HG03135 (cell line): ENCODE measurements at regions not wholly inside any gene's neighbourhood (a gene's known extent, or its start where the extent isn't known, plus 50 kb on each side); places are given as distances from the start of the nearest gene placed in this dataset.
"Not testable (repeated sequence)": the region's sequence is repeated elsewhere in the genome, so short reads cannot be mapped to it uniquely, and the experiment has no call there.

ENCODE experiments used
- ATAC-seq: cut with Tn5 transposase; IDR thresholded peaks from one replicate; pipeline ENCODE4 v1.9.1; 2021; ENCODE audit warnings: mild to moderate bottlenecking, moderate library complexity; ENCODE audit not compliant: unreplicated experiment

DNA sequence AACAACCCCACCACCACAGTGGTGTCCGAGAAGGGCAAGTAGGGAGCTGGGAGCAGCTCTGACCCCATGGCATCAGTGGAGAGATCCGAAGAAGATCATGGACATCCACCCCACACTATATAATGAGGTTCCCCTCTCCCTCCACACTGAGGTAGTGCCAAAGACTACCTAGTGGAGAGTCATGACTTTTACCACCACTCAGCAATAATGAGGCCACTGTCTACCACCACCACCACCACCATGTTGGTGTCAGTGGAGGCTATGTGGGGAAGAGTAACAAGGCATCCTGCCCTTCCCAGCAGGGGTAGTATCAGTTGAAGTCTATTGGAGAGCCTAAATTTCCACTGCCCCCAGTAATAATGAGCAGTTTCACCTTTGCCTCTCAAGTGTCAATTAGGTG, 321.7 kb upstream of the ZC3H15 start:
- no peak for ATAC-seq

DNA sequence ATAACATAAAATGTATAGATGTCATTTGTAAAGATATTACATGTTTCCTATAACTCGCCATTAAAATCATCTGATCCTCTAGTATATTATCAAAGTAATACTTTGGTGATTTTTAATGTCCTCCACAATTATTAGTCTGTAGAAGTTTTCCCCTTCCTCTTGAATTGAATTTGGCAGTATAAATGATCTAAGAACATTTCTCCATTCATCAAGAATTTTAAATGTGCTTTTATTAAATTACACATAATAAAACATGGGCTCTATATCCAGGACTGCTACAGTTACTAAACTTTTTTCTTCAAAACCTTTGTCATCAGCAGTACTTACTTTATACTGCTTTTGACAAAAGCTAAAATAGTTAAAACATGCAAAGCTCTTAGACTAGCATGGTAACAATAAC, 315.4 kb upstream of the ZC3H15 start:
- ATAC-seq, result no peak

DNA sequence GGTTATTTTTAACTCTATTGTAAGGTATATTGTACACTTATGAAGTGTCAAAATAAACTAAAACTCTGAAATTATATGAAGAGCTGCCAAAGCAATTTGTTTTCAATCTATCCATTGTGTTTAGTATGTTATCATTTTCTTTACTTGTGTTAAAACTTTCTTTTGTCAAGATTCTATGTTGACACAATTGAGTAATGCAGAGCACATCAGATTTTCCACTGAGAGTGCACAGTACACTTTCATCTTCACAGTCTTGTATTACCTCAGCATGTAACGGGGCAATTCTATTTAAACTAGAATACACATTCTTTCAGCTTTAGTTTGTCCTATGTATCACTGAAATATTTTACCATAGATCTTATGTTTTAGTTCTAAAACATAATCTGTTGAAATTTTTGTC, 304.4 kb upstream of the ZC3H15 start:
- no peak for ATAC-seq

DNA sequence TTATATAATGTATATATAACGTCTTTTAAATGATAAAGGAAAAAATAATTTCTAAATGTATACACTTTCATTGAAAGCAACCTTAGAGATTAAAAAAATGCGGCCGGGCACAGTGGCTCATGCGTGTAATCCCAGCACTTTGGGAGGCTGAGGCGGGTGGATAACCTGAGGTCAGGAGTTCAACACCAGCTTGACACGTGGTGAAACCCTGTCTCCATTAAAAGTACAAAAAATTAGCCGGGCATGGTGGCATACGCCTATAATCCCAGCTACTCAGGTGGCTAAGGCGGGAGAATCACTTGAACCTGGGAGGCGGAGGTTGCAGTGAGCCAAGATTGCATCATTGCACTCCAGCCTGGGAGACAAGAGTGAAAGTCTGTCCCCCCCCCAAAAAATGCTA, 303.7 kb upstream of the ZC3H15 start:
- ATAC-seq, result not testable (repeated sequence)

DNA sequence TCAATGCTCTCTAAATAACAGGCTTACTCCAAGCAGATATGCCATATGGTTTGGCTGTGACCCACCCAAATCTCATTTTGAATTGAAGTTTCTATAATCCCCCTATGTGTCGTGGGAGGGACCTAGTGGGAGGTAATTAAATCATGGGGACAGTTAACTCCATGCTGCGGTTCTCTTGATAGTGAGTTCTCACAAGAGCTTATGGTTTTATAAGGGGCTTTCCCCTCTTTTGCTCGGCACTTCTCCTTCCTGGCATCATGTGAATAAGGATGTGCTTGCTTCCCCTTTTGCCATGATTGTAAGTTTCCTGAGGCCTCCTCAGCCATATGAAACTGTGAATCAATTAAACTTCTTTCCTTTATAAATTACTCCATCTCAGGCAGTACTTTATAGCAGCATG, 302.7 kb upstream of the ZC3H15 start:
- ATAC-seq, result no peak

DNA sequence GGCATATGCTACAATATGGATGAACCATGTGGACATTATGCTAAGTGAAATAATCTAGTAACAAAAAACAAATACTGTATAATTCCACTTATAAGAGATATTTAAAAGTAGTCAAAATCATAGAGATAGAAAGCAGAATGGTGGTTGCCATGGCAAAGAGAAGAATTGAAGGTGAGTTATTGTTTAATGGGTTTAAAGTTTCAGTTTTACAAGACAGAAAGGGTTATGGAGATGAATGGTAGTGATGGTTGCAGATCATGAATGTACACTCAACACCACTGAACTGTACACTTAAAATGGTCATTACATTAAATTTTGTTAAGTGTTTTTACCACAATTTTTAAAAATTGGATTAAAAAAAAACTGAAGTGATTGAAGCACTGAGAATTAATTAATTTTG, 298.2 kb upstream of the ZC3H15 start:
- no peak for ATAC-seq

DNA sequence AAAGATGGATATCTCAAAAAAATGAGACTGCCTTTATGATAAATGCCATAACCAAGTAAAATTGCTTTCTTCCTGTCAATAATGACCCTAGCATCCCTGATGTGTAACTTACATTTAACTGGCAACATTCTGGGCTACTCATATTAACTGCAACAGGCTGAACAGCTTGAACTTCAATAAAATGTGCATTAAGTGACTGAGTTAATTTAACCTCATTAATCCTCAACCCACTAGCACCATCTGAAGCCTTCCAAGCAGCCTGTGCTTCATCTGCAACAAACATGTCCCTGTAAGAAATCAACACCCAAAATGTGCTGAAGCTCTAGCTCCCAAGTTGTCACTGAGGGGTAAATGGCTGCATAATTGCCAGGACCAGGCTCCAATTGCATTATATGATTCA, 296.2 kb upstream of the ZC3H15 start:
- ATAC-seq, result no peak

DNA sequence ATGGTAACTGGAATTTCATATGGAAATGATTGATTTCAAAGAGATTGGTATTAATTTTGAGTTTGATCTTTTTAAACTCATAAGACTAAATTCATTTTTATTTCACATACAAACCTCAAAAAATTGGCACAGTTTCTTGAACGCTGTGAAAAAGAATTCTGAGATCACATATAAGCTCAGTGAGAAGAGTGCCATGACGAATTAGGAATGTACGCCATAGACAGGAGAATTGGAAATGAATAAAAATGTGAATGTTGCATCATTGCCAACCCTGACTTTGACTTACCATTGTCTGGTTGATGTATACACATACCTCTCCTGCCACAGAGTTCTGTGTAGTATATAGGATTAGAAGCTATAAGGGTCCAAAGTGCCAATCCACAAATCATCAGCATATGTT, 290.4 kb upstream of the ZC3H15 start:
- no peak for ATAC-seq

DNA sequence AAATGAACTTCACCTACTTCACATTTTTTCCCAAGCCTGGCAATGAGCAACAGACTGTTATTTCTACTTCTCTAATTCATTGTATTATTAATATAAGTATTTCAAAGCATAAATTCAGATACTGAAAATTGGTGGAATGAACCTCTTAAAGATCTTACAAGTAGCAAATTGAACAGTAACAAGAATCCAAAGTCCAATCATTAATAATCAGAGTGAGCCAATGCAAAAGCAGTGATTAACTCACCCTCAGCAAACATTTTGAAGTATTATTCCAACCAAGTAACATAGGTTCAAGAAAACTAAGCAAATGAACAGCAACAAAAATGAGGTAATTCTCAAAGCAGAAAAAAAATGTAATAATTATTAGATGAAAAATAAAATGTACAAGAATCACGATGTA, 288.1 kb upstream of the ZC3H15 start:
- ATAC-seq, result no peak

DNA sequence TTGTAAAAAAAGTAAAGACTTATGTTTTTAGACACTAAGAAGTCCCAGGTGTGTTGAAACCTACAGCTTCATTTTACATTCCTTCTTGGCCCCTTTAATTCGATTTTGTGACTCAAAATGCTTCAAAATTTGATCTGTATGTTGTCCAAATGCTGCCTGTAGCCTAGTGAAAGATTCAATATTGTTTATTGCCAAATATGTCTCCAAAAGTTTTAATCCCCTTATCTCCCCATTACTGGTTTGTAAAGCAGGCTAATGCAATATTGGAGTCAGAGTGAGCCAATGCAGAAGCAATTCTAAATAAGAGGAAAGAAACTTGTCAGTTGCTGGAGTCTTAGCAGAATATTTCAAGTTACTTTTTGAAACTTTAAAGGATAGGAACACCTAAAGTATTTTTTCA, 287.0 kb upstream of the ZC3H15 start:
- no peak for ATAC-seq

DNA sequence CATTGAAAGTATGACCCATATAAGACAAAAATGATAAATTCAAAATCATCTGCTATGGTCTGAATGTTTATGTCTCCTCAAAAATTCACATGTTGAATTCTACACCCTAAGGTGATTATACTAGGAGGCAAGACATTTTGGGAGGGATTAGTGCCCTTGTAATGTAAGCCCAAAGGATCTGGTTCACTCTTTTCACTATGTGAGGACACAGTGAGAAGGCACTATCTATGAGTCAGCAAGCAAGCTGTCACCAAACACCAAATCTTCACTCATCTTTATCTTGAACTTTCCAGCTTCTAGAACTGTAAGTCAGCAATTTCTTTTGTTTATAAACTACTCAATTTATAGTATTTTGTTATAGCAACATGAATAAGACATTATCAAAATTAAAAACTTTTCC, 284.7 kb upstream of the ZC3H15 start:
- ATAC-seq, result no peak

DNA sequence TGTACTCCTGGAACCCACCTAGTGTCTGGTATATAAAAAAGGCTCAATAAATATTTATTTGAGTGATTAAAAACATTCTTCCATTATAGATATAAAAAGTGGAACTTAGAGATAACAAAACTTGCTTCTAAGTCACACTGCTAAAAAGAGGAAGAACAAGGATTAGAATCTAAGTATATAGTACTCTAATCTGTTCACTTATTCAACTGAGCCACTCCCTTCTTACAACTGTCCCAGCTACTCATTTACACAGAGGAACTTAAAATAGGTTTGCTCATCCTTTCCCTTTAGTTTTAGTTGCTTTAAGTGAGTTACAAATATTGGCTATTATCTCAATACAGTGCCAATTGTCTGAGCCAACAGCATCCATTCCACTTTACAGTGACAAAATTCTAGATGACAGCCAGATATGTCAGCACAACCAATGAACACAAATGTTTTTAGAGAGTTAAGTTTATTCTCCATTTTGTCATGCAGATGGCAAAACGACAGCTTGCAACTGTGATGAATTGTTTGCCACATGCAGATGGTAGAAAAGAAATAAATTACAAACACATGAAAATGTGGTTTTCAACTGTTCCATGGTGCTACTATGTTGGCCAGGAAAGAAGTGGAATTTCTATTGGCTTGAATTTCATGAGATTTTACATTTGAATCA, 280.7 kb upstream of the ZC3H15 start:
- no peak for ATAC-seq

DNA sequence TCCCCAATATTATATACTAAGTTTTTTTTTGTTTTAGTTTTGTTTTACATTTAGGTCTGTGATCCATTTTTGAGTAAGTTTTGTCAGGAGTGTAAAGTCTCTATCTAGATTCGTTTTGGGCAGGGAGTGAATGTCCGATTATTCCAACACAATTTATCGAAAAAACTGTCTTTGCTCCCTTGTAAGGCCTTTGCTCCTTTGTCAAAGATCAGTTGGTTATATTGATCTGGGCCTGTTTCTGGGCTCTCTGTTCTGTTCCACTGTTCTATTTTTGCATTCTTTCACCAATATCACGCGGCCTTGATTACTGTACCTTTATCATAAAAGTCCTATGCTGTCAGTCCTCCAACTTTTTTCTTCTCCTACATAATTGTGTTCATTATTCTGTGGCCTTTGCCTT, 276.5 kb upstream of the ZC3H15 start:
- no peak for ATAC-seq

DNA sequence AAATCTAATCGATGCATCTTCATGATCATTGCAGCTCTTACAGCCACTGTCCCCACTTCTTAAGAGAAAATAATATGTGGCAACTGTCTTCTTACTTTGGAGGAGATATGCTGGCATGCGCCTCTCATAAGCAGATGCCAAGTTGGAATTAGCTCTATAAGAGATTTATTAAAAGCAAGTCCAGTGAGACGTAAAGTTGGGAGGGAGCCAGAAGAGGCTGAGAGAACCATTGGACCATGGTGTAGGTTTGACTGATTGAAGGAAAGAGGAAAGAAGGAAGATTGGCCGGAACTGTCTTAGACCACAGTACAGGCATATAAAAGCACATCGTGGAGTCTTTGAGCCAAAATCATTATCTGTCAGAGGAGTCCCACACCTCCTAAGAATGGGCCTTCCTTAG, 265.7 kb upstream of the ZC3H15 start:
- no peak for ATAC-seq

DNA sequence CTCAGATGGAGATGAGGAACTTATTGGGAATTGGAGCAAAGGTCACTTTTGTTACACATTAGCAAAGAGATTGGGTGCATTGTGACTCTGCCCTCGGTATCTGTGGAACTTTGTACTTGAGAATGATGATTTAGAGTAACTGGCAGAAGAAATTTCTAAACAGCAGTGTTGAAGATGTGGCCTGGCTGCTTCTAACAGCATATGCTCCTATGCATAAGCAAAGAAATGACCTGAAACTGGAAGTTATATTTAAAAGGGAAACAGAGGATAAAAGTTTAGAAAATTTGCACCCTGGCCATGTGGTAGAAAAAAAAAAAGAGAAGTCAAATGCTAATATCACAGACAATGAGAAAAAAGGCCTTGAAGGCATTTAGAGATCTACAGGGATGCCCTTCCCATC, 256.8 kb upstream of the ZC3H15 start:
- no peak for ATAC-seq

DNA sequence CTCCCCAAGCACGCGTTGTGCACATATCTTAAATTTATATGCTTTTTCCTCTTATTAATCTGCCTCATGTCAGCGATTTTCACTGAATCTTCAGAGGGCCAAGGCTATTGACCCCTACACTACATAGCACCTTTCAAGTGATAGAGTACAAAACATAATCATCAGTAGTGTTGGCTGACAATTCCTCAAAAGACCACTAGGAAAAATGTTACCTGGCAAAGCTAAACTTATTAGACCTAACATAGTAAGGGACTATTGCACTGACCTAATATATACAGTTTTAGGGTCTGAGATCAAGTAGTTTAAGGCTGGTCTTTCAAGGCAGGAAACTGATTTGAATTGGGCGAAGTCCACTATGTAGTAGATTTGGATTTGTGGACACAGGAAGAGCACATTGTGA, 244.2 kb upstream of the ZC3H15 start:
- ATAC-seq, result no peak

DNA sequence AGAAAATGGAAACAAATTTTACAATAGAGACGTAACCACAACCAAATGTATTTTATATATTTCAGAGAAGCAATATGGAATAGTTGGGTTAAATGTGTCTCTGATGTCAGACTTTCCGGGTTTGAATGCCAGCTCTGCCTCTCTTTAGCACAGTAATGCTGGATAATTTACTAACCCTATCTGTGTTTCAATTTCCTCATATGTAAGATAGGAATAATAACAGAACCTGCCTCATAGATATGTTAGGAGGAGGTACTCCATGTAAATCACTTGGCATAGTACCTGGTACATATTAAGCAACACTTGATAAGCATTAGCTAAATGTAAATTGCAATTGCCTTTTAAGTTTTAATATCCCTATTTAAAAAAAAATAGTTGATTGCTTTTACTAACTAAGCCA, 231.3 kb upstream of the ZC3H15 start:
- no peak for ATAC-seq

DNA sequence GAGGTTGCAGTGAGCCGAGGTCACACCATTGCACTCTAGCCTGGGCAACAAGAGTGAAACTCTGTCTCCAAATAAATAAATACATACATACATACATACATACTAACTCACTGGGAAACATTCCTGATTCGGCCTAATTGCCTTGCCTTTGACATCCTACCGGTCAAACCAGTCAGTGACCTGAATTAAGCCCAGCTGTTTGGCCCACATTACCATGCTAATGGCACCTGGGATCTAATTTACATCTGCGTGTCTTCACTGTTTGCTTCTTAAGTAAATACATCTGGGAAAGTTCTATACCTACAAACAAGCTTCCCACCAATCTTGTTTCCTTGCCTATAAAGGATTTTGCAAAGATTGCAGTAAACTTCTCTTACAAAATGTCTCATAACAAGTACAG, 230.2 kb upstream of the ZC3H15 start:
- ATAC-seq, result no peak

DNA sequence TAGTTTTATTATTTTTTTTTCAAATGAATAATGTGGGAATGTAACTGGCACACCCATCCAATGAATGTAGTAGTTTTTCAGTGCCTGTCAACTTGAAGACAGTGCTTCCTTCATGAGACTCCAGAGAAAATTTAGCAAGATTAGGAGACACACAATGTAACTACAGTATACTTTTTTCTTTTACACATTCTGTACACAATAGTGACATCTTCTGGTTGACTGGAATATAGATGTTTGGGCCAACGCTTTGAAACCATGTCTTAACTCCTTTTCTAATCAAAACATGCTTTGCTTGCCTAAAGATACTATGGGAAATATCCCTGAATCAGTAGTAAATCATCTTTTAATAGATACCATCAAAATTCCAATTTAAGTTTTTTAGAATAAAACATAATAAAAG, 229.5 kb upstream of the ZC3H15 start:
- ATAC-seq, result no peak

DNA sequence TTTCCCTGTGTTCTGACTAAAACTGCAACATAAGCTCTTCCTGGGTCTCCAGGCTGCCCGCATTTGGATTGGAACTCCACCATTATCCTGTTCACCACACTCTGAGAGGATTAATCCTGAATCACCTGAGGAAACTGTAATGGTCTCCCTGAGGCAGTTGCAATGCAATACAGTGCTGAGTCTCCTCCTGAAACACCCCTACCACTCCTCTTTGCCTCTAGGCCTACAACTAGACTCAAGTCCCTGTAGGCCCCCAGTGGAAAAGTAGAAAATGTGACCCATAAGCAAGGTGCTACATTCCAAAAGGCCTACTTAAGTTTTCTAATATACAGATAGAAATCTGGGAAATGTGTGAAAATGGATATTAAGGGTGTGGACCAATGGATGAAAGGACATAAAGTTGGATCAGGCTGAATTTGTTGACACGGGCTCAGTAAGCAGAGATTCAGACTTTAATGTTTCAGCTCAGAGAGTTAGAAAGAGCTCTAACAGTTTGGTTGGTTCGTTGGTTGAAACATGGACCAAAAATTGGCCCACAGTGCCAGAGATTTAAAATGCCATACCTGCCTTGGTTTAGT, 222.3 kb upstream of the ZC3H15 start:
- ATAC-seq, result no peak

DNA sequence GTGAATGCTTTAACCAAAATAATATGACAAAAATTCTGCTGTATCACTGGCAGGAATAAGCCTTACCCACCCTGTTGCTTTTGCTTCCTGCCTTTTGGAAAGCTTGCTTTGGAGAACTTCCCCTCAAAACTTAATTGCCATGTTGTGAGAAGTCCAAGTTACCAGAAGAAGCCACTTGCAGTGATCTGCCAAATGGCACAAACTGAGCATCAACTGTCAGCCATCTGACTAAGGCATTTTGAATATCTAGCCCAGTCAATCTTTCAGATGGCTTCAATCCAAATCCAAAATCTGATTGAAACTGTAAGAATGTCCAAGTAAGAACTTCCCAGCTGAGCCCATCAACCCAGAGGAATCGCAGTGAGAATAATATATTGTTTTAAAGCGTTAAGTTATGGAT, 216.5 kb upstream of the ZC3H15 start:
- no peak for ATAC-seq

DNA sequence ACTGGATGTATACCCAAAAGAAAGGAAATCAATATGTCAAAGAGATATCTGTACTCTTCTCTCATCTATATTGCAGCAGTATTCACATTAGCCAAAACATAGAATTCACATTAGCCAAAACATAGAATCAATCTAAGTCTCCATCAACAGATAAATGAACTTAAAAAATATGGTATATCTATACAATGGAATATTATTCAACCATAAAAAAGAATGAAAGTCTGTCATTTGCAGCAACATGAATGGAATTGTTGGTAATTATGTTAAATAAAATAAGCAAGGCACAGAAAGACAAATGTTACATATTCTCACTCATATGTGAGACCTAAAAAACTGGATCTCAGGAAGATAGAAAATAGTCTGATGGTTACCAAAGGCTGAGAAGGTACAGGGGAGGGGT, 212.1 kb upstream of the ZC3H15 start:
- no peak for ATAC-seq

DNA sequence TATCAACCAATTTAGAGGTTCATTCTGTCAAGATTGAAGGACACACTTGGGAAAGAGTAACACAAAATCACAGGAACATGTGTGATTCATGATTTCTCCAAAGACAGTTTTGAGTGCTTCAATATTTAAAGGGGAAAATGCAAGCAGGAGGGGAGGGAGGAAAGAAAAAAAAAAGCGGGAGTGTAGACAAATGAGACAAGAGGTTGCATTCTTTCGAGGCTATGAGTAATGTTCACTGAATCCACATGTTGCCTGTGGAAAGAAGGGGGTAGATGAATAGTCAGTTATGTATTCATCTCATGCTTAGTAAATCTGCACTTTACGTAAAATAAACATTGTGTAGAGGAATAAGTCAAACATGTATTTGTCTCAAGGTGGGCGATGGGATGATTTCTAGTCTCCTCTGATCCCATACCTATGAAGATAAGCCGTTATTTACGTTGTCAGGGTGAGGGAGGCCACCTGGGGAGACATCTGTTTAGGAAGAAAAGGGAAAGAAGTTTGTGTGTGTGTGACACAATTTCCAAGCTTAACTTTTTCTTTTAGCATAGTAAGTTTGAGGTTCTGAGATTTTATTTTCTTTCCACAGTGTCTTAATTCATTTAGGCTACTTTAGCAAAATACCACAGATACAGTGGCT, 211.0 kb upstream of the ZC3H15 start:
- no peak for ATAC-seq
